ENCODE measurements at regions not wholly inside any gene's neighbourhood (a gene's known extent, or its start where the extent isn't known, plus 50 kb on each side); places are given as distances from the start of the nearest gene placed in this dataset.

DNA sequence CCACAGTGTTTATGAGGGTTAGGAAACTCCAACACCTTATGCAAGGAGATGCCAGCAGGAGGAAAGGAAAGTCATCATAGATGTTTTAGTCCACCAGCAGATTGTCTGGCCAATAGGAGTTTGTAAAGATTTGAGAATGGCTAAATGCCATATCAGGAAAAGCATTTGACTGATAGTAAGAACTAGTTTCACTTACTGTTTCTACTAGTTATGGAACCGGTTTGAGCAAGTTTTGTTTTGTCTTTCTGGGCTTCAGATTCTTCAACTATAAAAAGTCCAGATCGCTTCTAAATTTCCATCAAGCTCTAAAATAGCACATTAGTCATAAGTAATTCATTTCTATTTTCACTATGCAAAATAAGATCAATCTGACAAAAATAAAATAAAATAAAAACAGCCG lies 254.8 kb upstream of the TMCO5A start:
- H3K27ac ChIP-seq (ENCODE audit: low read length) = no peak overlapping the region
- CTCF ChIA-PET = no interaction called here
- no peaks in the 10 kb centered on the region for H3K4me1 ChIP-seq (ENCODE audit: control insufficient read depth, insufficient read depth, low read length)
- in situ Hi-C loops (cut with HindIII; ENCODE audit: low pct_unique_long_range_greater_than_20kb, low sequenced_read_pairs) (no loop called here), intact Hi-C loops (cut with micrococcal nuclease; ENCODE audit: unreplicated experiment) (no loop called here)
- no peaks in the 10 kb centered on the region for H3K27me3 ChIP-seq (ENCODE audit: control insufficient read depth, insufficient read depth, low read length)
- POLR2A ChIA-PET = no interaction called here
- no peaks in the 10 kb centered on the region for H3K36me3 ChIP-seq (ENCODE audit: control insufficient read depth, insufficient read depth, low read length)
- H3K4me3 ChIP-seq (ENCODE audit: low read depth in 2 of 2, low read length in 2 of 2) = no peak overlapping the region
- no TSS peak for BruUV-seq (replicated peaks)
- no peak for ATAC-seq
- TF ChIP-seq, protein P1, sequence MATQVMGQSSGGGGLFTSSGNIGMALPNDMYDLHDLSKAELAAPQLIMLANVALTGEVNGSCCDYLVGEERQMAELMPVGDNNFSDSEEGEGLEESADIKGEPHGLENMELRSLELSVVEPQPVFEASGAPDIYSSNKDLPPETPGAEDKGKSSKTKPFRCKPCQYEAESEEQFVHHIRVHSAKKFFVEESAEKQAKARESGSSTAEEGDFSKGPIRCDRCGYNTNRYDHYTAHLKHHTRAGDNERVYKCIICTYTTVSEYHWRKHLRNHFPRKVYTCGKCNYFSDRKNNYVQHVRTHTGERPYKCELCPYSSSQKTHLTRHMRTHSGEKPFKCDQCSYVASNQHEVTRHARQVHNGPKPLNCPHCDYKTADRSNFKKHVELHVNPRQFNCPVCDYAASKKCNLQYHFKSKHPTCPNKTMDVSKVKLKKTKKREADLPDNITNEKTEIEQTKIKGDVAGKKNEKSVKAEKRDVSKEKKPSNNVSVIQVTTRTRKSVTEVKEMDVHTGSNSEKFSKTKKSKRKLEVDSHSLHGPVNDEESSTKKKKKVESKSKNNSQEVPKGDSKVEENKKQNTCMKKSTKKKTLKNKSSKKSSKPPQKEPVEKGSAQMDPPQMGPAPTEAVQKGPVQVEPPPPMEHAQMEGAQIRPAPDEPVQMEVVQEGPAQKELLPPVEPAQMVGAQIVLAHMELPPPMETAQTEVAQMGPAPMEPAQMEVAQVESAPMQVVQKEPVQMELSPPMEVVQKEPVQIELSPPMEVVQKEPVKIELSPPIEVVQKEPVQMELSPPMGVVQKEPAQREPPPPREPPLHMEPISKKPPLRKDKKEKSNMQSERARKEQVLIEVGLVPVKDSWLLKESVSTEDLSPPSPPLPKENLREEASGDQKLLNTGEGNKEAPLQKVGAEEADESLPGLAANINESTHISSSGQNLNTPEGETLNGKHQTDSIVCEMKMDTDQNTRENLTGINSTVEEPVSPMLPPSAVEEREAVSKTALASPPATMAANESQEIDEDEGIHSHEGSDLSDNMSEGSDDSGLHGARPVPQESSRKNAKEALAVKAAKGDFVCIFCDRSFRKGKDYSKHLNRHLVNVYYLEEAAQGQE (IDR thresholded peaks at IDR 0.05; ENCODE audit: insufficient read depth in 1 of 2, low read depth in 2 of 2, low read length in 1 of 2) = no peak
- TF ChIP-seq POLR2AphosphoS5 (IDR thresholded peaks at IDR 0.05; ENCODE audit: low read depth, low read length) (no peak), TCF7L2 (IDR thresholded peaks at IDR 0.05; ENCODE audit: low read depth, low read length) (no peak), CTCF (IDR thresholded peaks at IDR 0.05) (no peak), SIN3A (IDR thresholded peaks at IDR 0.05; ENCODE audit: borderline replicate concordance, insufficient read depth, low read depth, low read length) (no peak)
- no peaks in the 10 kb centered on the region for H3K9me3 ChIP-seq (ENCODE audit: control insufficient read depth, insufficient read depth, low read depth, low read length)
- no peak for DNase-seq (ENCODE audit: low read depth, low spot score)

DNA sequence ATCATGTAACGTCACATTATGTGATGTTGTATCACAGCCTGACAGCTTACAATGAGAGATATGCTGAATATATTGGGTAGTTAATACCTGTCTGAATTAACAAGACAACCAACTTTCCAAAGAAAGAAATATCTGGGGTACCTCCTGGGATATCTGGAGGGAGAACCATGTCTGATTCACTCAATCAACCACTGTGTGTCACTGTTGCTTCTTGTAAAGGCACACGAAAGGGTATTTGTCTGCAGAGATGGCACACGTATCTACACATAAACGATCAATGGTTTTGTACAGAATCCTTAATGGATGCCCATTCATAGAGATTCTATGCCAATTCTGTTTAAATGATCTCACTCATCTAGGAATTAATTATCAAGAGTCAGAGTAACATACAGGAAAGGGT lies 252.1 kb upstream of the TMCO5A start:
- Histone ChIP-seq H3K4me1 (ENCODE audit: control insufficient read depth, insufficient read depth, low read length) (no peaks in the 10 kb centered on the region), H3K4me3 (ENCODE audit: low read depth in 2 of 2, low read length in 2 of 2) (no peak overlapping the region), H3K9me3 (ENCODE audit: control insufficient read depth, insufficient read depth, low read depth, low read length) (0 out of 2 replicates have a peak, but pooled peaks cover under 1% of the 10 kb centered on the region), H3K27ac (ENCODE audit: low read length) (no peak overlapping the region), H3K36me3 (ENCODE audit: control insufficient read depth, insufficient read depth, low read length) (no peaks in the 10 kb centered on the region), H3K27me3 (ENCODE audit: control insufficient read depth, insufficient read depth, low read length) (no peaks in the 10 kb centered on the region)
- in situ Hi-C loops (cut with HindIII; ENCODE audit: low pct_unique_long_range_greater_than_20kb, low sequenced_read_pairs) = no loop called here
- CTCF ChIA-PET = no interaction called here
- TF ChIP-seq, protein P1 (IDR thresholded peaks at IDR 0.05; ENCODE audit: insufficient read depth in 1 of 2, low read depth in 2 of 2, low read length in 1 of 2) = no peak
- TF ChIP-seq POLR2AphosphoS5 (IDR thresholded peaks at IDR 0.05; ENCODE audit: low read depth, low read length) (no peak), TCF7L2 (IDR thresholded peaks at IDR 0.05; ENCODE audit: low read depth, low read length) (no peak), CTCF (IDR thresholded peaks at IDR 0.05) (no peak), SIN3A (IDR thresholded peaks at IDR 0.05; ENCODE audit: borderline replicate concordance, insufficient read depth, low read depth, low read length) (no peak)
- DNase-seq (ENCODE audit: low read depth, low spot score) (no peak), ATAC-seq (no peak)
- BruUV-seq (replicated peaks) = no TSS peak
- intact Hi-C loops (cut with micrococcal nuclease; ENCODE audit: unreplicated experiment) = no loop called here
- POLR2A ChIA-PET = no interaction called here

Measured in Panc1 (cell line).